ENCODE measurements at regions not wholly inside any gene's neighbourhood (a gene's known extent, or its start where the extent isn't known, plus 50 kb on each side); places are given as distances from the start of the nearest gene placed in this dataset.

DNA sequence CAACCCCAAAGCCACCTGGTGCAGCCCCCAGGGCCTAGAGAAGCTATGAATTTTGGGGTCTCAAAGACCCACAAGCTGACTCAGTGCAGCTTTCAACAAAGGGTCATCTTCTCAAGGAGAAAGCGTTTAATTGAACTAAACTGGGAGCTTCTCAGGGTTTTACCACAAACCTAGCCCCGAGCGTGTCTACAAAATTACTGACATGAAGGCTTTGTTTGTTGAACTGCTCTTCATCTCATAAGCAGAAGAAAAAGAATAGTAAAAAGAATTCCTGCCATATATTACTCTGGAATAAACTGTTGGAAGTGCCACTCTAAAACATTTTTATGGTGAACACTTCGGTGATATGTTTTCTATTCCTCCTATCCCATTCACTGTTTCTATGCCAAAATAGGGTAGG lies 50.8 kb upstream of the INCENP start:
- no peak for DNase-seq

DNA sequence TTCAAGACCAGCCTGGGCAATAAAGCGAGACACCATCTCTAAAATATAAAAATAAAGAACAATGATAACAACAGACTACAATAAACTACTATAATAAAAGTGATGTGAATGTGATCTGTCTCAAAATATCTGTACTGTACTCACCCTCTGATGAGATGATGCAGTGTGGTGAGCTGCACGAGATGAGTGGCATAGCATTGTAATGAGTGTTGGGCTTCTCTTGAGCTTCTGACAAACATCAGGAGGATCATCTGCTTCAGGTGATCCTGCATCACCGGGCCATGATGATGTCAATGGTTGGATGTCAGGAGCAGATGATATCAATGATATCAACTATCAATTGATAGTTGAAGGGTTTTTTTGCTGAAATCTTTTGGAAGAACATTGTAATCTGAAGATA lies 52.4 kb upstream of the INCENP start:
- DNase-seq, result no peak

DNA sequence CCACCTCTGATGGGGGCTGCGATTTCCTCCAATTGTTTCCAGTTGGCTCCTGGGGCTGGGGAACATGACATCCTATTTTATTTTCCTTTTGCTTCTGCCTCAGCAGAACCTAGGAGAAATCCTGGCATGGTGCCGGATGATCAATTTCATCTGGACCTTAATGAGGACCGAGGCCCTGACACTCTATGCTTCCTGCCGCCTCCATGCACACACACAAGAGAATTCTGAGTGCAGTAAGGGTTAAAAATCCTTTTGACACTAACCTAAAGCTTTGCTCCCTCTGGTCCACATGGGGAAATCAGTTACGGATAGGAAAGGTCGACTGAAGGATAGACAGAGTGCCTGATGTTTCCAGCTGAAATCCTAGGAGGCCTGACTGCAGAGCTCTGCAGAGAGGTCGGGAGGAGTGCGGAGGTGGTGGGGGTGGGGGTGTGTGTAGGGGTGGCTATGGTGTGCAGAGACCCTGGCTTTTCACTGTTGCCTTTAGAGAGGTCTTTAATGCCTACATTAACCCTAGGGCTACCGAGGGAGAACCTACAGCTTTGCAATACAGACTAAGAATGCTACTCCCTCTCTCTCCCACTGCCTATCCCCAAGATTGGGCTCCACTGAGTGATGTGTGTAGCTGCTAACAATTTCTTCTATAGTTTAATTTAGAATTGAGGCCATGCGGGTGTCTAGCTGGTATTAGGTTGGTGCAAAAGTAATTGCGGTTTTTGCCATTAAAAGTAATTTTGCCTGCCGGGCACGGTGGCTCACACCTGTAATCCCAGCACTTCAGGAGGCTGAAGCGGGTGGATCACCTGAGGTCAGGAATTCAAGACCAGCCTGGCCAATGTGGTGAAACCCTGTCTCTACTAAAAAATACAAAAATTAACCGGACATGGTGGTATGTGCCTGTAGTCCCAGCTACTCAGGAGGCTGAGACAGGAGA lies 53.6 kb upstream of the INCENP start:
- no peak for DNase-seq

DNA sequence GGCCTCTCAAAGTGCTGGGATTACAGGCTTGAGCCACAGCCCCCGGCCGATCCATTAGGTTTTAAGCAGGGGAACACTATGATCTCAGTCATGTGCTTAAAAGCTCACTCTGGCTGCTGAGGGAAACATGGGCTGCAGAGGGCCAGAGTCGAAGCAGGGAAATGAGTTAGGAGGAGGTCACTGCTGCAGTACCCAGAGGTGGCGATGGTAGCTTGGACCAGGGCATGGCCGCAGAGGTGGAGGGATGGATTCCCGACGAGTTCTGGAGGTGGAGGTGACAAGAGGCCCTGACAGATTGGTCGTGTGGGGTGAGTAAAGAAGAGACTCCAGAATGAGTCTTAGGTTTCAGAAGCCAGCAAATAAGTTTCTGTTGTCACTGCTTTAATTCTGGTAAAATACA lies 54.4 kb upstream of the INCENP start:
- peak in 1 of 2 experiments; percentile 8 for DNase-seq

DNA sequence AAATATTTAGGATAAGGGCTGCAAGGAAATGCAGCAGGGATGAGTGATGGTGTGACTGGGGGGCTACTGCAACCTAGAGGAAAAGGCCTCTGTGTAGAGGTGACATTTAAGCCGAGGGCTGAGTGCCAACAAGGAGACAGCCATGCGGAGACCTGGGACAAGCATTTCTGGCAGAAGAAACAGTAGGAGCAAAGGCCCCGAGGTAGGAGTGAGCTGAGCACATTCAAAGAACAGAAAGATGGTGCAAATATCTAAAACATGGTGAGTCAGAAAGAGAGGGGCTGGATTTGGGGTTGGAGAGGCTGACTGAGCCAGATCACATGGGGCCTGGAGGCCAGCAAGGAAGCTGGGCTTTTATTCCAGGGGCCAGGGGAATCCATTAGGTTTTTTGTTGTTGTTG lies 55.1 kb upstream of the INCENP start:
- DNase-seq, result no peak

DNA sequence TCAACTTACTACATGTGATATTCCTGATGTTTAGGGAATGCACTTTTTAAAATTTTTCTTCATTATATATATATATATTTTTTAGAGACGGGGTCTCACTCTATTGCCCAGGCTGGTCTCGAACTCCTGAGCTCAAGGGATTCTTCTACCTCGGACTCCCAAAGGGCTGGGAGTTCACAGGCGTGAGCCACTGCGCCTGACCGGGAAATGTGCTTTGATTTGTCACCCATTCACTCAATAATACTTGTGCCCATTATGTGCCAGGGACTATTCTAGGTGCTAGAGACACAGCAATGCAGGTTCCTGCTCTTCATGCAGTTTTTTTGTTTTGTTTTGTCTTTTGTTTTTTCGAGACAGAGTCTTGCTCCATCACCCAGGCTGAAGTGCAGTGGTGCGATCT lies 56.1 kb upstream of the INCENP start:
- DNase-seq, result no peak

DNA sequence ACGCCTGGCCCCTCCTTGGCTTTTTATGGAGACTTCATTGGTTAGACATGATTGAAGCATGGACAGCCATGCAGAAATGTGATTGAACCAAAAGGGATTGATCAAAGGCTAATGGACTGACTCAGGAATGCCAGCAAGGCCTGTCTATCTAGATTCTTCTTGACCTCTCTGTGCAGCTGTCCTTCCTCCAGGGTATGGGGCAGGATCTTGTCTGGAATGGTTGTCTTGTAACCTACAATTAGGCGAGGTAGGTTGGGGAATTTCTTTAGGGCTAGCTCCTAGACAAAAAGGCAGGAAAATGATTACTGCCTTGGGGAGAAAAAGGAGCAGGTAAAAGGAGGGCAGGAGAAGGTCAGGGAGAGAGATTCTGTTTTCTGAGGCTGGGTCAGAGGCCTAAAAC lies 59.6 kb upstream of the INCENP start:
- no peak for DNase-seq

DNA sequence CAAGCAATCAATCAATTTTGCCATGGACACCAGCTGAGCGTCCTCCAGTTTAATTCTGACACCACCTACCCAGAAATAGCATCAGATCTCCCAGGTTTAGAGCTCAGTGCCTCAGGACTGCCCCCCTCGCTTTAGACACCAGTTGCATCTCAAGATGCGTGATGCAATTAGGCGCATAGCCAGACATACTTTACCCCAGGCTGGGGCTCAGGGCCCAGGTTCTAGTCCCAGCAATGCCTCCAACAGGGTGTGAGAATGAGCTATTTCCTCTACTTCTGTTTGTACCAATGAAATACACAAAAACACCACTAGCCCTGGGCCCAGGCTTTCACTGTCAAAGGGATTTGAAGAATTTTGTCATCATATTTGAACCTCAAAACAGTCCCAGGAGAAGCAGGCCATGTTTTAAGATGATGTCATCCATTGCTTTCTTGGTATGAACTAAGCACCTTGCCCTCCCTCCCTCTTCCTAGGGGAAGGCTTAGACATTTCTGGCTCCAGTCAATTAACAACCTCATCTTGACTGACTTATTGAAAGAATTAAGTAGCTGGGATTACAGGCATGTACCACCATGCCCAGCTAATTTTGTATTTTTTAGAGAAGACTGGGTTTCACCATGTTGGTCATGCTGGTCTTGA lies 61.5 kb upstream of the INCENP start:
- no peak for DNase-seq

DNA sequence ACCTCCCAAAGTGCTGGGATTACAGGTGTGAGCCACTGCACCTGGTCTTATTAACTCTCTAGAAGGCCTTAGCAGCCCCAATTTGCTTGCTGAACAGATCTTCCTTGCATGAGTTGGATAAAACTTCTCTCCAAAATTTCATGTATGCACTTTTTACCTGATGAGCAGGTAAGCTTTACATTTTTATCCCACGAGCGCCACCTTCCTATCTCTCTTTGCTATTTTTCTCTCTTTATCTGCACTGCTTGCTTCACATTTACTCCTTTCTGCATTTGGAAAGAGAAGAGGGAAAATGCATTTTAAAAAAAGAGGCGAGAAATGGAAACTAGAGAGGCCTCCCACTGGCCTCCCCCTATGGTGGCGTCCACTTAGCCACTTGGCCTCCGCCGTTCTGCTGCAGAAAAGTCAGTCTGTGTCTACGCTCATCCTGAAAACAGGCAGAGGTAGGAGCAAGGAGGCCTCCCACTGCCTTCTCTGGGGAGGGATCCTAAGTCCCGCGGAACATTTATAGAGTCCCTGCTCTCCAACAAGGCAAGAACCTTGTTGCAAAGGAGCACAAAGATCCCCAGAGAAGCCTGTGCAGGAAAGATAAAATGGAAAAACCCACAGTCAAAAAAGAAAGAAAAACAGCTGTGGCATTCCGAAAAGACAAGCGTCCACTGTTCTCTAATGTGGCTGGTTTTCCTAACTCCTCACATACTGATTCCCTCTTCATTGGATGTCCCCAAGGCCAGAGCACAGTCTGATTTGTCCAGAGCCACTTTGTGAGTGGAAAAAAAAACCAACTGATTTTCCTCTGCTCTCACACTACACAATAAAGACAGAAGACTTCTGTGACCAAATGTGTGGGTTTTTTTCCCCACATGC lies 62.2 kb upstream of the INCENP start:
- DNase-seq, result no peak

DNA sequence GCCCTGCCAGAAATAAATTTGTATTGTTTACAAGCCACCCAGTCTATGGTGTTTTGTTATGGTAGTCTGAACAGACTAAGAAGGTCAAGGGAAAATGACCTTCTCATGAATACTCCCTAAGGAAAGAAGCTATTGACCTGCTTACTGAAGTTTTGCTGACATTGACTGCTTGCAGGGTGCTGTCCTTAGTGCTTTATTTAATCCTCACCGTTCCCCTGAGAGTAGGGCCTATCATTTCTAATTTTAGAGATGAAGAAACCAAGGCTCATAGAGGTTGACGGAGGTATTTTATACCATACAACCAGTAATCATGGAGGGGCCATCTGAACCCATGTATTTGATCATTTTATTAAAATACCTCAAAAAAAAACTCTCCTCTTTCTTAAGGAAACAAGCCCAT lies 66.7 kb upstream of the INCENP start:
- DNase-seq, result no peak

DNA sequence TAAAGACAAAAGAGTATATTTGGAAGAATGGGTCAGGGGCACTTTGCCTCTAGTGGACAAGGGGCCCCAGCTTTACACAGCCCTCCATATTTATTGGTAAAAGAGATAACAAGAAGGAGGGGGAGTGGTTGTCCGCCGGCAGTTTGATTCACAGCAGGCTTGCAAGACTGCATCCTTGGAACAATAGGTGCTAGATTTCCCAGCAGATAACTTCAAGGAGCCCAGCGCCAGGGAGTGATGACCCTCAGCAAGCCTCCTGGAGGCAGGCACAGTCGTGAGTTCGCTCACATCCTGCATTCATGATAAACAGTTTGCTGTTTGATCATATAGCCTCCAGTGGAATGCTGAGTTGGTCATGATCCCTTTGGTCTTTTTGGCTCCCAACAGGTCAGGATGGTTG lies 67.8 kb upstream of the INCENP start:
- DNase-seq, result no peak

DNA sequence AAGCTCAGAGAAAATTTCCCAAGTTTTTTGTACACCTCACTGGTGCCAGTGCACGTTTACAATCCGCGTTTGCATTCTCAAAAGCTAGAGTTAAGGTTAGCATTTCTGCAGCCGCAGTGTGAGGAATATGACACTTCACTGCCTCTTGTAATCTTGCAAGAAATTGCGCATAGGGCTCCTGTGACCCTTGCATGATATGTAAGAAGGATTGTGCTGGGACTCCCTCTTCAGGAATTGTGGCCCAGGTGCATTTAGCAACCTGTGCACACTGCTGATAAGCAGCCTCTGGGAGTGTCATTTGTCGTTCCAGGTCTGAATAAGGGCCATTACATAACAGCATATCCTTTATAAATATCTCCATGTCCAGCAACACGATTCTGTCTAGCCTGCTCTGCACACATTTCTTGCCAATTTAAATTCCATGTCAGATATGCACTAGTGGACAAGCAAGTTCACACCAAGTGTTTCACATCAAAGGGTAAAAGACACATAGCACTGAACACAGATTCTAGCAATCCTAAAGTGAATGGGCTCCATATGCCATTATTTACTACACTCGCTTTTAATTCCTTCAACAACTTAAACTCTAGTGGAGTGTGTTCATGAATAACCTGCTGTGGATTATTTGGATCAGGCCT lies 69.2 kb upstream of the INCENP start:
- no peak for DNase-seq

DNA sequence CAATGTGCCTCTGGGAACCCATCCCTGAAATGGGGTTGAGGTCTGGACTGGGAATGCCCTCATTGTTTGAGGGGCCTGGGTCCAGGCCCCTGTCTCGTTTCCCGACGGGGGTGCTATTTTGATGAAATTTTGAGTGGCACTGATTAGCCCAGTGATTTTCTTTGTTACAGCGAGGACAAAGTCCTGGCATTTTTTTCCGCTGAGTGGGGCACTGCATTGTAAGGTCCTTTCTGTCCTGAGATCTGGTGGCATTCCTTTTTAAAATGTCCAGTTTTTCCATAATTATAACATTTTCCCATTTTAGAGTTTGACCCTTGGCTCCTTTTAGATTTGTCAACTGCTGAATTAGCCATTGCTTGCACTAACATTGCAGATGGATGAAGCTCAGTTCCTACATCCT lies 69.7 kb upstream of the INCENP start:
- DNase-seq, result no peak

DNA sequence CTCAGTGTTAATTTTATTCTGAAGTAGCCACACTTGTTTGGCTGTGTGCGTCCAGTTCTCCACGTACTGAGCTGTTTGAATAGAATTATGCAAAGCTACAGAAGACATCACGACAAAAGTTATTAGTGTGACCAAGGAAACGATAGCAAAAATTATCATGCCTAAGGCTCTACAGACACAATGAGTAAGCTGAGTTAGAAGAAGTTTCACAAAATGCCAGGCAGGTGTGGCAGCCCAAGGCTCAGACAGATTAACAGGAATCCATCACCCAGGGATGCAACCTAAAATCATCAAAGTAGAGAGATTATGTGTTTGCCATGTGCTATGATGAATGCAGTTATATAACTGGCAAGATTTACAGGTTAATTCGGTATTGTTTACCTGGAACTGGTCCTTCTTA lies 73.1 kb upstream of the INCENP start:
- DNase-seq, result no peak

DNA sequence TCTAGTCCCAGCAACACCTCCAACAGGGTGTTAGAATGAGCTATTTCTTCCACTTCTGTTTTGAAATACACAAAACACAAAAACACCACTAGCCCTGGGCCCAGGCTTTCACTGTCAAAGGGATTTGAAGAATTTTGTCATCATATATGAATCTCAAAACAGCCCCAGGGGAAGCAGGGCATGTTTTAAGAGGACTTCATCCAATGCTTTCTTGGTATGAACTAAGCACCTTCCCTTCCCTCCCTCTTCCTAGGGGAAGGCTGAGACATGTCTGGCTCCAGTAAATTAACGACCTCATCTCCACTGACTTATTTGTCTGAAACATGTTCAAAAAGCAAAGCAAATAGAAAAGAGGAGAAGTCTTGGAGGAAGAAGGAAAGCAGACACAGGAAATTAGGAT lies 75.7 kb upstream of the INCENP start:
- DNase-seq, result no peak

DNA sequence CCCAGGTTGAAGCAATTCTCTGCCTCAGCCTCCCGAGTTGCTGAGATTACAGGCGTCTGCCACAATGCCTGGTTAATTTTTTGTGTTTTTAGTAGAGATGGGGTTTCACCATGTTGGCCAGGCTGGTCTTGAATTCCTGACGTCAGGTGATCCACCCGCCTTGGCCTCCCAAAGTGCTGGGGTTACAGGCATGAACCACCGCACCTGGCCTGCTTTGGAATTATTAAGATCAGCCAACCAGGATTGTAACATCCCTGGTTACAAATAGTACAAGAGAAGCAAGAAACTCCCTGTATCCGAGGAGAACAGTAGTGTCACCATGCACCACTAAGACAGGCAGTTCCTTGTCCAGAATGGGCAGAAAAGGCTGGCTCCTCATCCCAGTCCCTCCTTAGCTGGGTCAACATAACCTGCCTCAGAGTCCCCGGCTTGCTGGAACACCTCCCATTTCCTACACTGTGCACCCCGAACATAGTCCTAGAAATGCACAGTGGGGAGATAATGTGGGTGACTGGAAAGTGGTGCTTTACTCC lies 77.2 kb upstream of the INCENP start:
- DNase-seq, result no peak

DNA sequence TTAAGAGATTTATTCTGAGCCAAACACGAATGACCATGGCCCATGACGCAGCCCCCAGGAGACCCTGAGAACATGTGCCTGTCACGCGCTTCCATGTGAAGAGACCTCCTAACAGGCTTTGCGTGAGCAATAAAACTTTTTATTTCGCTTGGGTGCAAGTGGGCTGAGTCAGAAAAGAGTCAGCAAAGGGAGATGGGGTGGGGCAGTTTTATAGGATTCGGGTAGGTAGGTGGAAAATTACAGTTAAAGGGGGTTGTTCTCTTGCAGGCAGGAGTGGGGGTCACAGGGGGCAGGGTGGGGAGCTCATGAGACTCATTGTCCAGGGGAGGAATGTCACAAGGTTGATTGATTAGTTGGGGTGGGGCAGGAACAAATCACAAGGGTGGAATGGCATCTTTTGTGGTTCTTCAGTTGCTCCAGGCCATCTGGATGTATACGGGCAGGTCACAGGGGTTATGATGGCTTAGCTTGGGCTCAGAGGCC lies 77.2 kb upstream of the FTH1 start:
- no peak for DNase-seq

DNA sequence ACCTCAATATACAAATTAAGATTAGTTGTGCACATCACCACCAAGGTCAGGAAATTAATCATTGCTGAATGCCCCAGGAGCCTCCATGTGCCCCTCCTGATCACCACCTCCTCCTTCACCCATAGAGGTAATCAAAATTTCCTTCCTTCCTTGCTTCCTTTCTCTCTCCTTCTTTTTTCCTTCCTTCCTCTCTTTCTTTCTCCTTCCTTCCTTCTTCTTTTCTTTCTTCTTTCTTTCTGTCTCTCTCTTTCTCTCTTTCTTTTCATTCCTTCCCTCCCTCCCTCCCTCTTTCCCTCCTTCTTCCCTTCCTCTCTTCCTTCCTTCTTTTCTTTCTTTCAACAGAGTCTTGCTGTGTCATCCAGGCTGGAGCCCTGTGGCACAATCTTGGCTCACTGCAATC lies 67.9 kb upstream of the FTH1 start:
- no peak for DNase-seq

DNA sequence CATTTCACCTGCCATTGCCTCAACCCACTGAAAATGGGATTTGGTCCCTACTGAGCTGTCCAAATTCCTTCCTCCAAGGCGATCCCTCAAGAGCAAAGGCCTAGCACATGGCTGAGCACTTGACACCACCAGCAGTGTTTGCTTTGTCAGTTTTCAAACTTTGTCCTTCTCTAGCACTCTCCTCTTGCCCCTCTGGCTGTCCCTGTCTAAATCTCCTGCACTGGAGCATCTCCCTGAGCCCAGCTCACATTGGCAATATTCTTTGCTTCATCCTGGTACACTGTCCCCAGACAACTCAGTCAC lies 66.6 kb upstream of the FTH1 start:
- no peak for DNase-seq

DNA sequence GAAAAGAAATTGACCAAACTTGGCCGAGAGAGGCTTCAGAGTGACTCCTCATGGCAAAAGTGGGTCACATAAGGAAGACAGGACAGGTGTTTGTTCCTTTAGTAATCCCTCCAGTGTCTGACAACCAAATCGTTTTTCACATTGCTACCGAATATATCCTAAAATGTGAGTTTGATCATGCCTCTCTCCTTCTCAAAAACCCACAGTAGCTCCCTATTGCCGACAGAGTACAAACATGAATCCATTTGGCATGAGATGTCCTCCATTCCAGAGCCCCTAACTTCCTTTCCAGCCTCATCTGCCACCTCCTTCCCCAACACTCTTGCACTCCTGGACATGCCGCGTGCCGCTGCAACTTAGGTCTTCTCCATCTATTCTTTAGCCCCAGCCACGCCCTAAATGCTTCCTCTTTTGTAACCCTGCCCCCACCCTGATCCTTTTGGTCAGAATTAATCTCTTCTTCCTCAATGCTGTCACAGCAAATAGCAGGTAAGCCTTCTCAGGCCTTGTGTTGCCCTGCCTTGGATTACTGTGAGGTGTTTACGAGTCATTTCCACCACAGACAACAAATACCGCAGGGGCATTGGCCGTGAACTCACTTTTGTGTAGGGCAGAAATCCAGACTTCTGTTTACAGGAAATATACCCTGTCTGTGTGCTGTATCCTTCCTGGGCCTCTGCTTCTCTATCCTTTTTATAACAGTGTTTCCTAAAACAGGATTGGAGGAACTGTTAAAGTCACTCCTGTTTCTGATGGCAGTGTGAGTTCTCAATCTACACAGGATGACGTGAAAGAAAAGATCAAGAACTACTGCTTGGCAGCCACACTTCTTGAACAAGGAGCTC lies 66.0 kb upstream of the FTH1 start:
- no peak for DNase-seq

DNA sequence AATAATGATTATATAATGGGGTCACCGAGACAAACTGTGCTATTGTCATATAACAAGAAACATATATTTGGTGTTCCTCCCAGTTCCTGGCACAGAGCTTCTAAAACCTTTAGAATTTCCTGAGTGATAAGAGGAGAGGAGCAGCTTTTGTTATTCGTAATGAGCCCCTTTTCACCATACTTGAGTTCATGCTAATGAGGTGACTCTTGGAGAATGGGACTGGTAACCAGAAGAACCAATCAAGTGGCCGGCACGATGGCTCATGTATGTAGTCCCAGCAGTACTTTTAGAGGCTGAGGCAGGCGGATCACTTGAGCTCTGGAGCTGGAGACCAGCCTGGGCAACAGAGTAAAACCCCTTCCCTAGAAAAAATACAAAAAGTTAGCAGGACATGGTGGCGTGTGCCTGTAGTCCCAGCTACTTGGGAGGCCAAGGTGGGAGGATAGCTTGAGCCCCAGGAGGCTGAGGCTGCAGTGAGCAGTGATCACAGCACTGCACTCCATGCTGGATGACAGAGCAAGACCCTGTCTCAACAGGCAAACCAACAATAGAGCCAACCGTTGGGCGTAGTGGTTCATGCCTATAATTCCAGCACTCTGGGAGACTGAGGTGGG lies 62.7 kb upstream of the FTH1 start:
- DNase-seq, result no peak

Data from activated CD4-positive, alpha-beta T cell treated with anti-CD3 and anti-CD28 coated beads, Interleukin-2, amount 50 U/mL, for 48 hours (primary cell).